HG03108 (cell line): ENCODE measurements at regions not wholly inside any gene's neighbourhood (a gene's known extent, or its start where the extent isn't known, plus 50 kb on each side); places are given as distances from the start of the nearest gene placed in this dataset.
"Not testable (repeated sequence)": the region's sequence is repeated elsewhere in the genome, so short reads cannot be mapped to it uniquely, and the experiment has no call there.

ENCODE experiments used
- ATAC-seq: cut with Tn5 transposase; IDR thresholded peaks from one replicate; pipeline ENCODE4 v1.9.1; 2021; ENCODE audit warnings: moderate library complexity; ENCODE audit not compliant: unreplicated experiment

GRCh38 chr13:55159765-55160164 is 1981.0 kb upstream of the PRR20A start:
- ATAC-seq = no peak

- ATAC-seq = no peak
Measured at GRCh38 chr13:55160867-55161266, 1979.9 kb upstream of the PRR20A start.

GRCh38 chr13:55178582-55178981 is 1962.1 kb upstream of the PRR20A start:
- not testable (repeated sequence) for ATAC-seq

- no peak for ATAC-seq
Measured at GRCh38 chr13:55190996-55191395, 1949.7 kb upstream of the PRR20A start.

GRCh38 chr13:55199134-55199533 is 1941.6 kb upstream of the PRR20A start:
- no peak for ATAC-seq

- ATAC-seq = no peak
Measured at GRCh38 chr13:55214841-55215345, 1925.8 kb upstream of the PRR20A start.

GRCh38 chr13:55219538-55219937 is 1921.2 kb upstream of the PRR20A start:
- ATAC-seq = no peak

- no peak for ATAC-seq
Measured at GRCh38 chr13:55229906-55230569, 1910.7 kb upstream of the PRR20A start.

DNA sequence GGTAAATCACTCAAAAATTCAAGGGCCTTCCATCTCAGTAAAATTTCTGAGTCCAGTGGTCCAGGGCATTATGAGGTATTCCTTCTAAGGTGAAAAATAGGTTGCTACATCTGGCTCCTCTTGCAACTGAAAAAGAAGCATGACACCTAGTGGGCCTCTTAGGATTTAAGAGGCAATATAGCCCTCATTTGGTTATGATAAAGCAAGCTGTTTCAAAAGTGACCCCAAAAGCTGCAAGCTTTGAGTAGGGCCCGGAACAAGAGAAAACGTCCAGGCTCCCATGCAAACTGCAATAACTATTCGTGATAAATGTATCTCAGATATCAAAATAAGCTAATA is 1910.2 kb upstream of the PRR20A start:
- no peak for ATAC-seq

- ATAC-seq = no peak
Measured at GRCh38 chr13:55234311-55234710, 1906.4 kb upstream of the PRR20A start.

GRCh38 chr13:55245005-55245644 is 1895.6 kb upstream of the PRR20A start:
- ATAC-seq = no peak

- ATAC-seq = no peak
Measured at GRCh38 chr13:55255236-55255635, 1885.5 kb upstream of the PRR20A start.

DNA sequence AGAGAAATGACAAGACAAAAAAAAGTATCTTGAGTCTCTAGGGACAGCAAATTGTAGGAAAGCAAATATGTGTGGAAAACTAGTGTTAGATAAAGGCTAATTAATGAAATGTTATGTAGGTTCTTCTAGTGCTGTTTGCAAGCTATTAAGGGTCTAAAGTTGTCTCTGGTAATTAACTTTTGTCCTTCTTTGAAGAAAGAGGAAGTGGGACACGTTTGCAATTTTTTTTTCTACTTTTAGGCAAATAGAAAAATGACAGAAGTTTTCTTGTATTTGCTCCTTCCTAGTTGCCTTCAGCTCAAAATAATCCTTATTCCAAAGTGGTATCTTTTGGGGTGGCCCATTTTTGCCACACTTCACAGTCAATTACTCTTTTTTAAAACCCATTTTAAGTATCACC is 1877.7 kb upstream of the PRR20A start:
- ATAC-seq = no peak

DNA sequence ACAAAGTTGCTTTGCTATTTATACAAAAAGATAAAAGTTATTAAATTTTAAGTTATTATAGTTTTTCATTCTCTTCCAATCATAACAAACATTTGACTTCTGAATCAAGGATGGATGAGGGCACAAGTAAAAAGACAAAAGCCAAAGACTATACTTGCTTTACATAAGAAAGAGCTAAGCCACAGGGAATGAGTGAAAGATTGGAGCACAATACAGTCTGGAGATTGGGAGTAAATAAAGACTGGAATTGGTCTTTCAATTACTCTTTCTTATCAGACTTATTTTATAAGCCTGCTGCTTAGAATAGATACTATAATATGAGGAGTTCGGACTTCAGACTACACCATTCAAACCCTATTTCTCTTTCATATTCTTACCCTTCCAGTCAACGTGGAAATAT is 1874.1 kb upstream of the PRR20A start:
- ATAC-seq = no peak

GRCh38 chr13:55298201-55298600 is 1842.5 kb upstream of the PRR20A start:
- no peak for ATAC-seq

DNA sequence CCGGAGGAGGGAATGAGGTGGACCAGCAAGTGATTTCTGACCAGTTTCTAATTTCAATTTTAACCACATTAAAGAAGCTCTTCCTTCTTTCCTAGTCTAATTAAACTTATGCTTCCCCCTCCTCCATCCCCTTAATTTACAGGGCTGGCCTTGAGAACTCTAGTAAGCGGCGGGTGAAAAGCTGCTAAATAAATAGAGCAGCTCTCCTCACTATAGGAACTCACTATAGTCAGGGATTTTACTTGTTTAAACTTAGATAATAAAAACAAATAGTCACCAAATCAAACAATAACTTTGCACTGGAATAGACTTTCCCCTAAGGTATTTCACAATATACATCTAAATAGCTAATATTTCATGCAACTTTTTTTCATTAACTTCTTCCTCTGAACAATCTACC is 1838.2 kb upstream of the PRR20A start:
- no peak for ATAC-seq

GRCh38 chr13:55307909-55308308 is 1832.8 kb upstream of the PRR20A start:
- ATAC-seq = no peak

DNA sequence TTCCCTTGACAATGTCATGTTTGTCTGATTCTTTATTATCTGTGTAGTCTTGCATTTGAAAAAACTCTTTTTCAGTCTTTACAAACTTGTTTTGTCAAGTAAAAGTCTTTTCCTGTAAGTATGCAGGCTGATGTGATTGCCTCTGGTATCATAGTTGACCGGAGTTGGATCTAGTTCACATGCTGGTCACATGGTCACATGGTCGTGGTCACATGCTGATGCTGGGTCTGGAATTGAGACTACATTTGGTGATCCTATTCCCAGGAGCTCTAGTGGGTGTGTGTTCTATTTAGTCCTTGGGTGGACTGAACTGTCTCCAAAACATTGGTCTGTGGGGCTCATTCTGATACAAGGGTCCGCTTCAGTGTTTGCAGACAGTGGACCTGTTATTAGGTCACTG is 1798.8 kb upstream of the PRR20A start:
- no peak for ATAC-seq

- ATAC-seq = no peak
Measured at GRCh38 chr13:55345224-55345623, 1795.5 kb upstream of the PRR20A start.

GRCh38 chr13:55347528-55347927 is 1793.2 kb upstream of the PRR20A start:
- ATAC-seq = no peak

DNA sequence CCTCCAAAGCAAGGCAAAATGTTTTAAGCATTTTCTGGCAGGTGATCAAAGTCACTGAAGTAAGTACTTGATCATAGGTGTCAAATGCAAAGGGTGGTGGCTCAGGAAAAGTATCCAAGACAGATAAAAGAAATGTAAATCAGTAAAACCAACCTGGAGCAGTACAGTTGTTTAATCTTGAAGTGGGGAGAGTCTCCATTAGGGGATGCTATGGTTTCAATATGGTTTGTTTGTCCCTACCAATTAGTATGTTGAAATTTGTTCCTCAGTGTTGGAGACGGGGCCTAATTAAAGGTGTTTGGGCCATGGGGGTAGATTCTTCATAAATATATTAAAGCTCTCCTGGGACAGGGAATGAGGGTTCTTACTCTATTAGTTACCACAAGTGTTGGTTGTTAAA is 1781.7 kb upstream of the PRR20A start:
- ATAC-seq = no peak

DNA sequence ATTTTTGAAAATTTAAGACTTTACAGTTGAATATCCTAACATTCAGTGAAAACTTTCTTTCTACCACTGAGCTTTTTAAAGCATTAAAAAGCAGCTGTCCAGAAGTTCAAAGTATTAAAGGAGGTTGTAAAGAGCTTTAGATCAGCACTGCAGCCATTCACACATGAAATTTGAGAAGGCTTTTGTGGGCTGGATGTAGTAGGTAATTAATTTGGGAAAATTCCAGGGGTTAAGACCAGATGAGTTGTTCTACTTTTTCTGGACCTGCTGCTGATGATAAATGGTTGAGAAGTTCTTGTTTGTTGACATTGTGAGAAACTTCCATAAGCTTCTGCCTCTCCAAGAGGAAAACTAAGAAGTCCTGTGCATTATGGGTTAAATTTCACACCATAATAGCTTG is 1779.6 kb upstream of the PRR20A start:
- no peak for ATAC-seq

DNA sequence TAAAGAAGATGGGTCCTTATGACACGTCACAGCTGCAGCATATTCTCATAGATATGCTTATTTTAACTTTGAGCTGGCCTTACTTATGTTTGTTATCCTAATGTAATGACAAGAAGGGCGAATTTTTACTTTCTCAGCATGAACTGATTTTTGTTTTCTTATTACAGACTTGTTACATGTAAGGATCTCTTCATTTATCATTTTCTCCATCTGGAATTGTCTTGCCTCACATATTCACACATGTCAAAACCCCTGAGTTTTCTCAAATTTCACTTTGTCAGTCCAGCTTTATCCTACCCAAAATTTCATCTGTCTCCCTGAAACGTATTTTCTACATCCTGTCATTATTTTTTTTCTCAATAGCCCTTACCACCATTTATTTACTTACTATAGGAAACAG is 1774.0 kb upstream of the PRR20A start:
- no peak for ATAC-seq
